ENCODE measurements at regions not wholly inside any gene's neighbourhood (a gene's known extent, or its start where the extent isn't known, plus 50 kb on each side); places are given as distances from the start of the nearest gene placed in this dataset.
"Not testable (repeated sequence)": the region's sequence is repeated elsewhere in the genome, so short reads cannot be mapped to it uniquely, and the experiment has no call there.

DNA sequence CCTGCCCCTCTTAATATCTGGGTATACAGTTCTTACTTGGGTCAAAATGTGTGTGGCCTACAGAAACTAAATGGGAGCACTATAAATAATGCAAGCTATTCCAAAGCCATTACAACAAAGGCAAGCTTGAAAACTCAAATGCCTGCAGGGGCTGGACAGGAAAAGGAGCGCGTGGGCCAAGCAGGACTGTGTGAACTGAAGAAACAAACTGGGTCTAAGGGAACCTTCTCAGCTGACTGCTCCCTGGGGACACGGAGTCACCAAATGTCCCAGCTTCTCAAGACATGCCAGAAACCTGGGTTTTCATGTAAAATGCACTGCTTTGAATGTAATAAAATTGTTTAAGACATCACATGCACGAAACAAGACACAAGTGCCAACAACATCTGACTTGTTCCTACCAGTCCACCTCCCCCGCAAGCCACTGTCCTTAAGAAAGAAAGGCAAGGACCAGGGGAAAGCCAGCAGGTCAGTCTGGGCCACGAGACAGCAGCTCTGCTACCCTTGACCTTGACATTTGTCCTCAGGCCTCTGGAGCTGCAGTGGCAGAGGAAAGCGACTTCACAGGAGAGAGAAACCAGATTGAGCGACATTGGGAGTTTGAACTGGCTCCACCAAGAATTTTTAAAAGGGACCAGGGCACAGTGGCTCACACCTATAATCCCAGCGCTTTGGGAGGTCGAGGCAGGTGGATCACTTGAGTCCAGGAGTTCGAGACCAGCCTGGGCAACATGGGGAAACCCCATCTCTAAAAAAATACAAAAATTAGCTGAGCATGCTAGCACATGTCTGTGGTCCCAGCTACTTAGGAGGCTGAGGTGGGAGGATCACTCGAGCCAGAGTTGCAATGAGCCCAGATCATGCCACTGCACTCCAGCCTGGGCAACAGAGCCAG is 89.7 kb upstream of the SH3BP4 start:
- ATAC-seq, result no peak

- ATAC-seq, result not testable (repeated sequence)
These were observed 92.4 kb upstream of the SH3BP4 start for GRCh38 chr2:234859330-234859872.

GRCh38 chr2:234858790-234859329 is 93.0 kb upstream of the SH3BP4 start:
- no peak for ATAC-seq

DNA sequence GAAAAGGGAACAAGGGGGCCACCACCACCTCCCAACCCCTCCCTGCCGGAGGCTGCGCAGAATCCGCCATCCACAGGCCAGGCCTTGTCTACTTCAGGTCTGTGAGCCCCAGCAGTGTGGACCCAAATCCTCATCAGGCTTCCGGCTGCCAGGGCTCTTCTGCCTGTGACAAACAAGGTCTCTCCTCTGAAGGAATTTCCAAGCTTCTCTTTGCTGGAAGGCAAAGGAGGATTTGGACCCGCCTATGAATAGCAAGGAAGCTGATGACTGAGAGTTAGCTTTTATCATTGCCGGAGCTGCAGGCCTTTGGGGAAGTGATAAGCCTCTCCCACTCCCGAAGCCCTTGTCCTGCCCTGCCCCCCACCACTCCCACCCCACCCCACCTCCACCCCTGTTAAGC is 93.7 kb upstream of the SH3BP4 start:
- no peak for ATAC-seq

GRCh38 chr2:234853729-234854128 is 98.1 kb upstream of the SH3BP4 start:
- ATAC-seq, result no peak

GRCh38 chr2:234852941-234853340 is 98.9 kb upstream of the SH3BP4 start:
- ATAC-seq, result no peak

- ATAC-seq, result no peak
These were observed 99.8 kb upstream of the SH3BP4 start for GRCh38 chr2:234852035-234852434.

- no peak for ATAC-seq
These were observed 100.4 kb upstream of the SH3BP4 start for GRCh38 chr2:234851451-234851850.

DNA sequence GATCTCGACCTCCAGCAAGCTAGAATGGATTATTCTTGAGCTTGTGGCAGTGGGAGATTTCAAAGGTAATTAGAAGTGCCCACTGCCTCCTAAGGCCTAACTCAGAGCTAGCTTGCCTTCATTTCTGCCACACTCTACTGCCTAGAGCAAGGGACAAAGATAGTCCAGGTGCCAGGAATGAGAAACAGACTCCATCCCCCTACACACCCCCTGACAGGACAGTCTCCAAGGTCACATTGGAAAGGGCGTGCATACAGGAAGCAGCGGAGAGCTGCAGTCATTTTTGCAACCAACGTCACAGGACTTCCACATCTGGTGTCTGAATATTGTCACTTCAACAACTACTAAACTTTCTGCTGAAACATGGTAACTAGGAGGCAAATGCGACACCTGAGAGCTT is 101.0 kb upstream of the SH3BP4 start:
- ATAC-seq, result no peak

- ATAC-seq, result no peak
These were observed 102.1 kb upstream of the SH3BP4 start for GRCh38 chr2:234849678-234850077.

- no peak for ATAC-seq
These were observed 103.2 kb upstream of the SH3BP4 start for GRCh38 chr2:234848578-234848977.

GRCh38 chr2:234847639-234848038 is 104.2 kb upstream of the SH3BP4 start:
- no peak for ATAC-seq

GRCh38 chr2:234847364-234847635 is 104.5 kb upstream of the SH3BP4 start:
- ATAC-seq, result no peak

DNA sequence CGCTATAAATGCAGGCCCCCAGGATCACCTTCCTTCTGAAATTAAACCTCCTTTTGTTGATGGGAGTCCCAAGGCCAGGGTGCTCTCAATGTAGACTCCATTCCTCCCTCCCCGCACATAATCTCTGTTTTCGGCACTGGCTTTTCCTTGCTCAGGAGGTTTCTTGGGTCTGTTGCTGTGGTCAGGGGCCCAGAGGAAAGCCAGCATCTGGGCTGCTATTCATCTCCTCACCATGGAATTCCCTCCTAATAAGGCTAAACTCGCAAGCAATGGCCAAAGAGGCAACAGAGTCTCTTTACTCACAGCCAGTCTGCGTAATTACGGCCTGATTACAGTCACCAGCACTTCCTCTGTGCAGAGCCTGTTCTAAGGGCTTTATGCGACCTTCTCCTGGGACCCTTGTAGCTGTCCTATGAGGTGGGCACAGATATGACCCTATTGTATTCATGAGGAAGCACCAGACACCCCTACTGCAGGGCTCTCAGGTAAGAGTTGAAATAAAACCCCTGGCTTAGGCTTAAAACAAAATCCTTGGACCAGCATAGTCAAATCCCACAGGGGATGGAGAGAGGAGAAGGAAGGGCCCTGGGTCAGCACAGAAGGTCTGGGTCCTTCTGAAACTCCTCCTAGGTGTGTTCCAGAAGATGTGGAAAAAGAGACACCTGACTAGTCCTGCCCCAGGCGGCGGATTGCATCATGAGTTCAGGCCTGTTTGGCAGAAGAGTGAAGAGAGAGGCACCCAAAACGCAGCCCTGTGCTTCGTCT is 105.0 kb upstream of the SH3BP4 start:
- no peak for ATAC-seq

- ATAC-seq, result no peak
These were observed 105.9 kb upstream of the SH3BP4 start for GRCh38 chr2:234845602-234846590.

DNA sequence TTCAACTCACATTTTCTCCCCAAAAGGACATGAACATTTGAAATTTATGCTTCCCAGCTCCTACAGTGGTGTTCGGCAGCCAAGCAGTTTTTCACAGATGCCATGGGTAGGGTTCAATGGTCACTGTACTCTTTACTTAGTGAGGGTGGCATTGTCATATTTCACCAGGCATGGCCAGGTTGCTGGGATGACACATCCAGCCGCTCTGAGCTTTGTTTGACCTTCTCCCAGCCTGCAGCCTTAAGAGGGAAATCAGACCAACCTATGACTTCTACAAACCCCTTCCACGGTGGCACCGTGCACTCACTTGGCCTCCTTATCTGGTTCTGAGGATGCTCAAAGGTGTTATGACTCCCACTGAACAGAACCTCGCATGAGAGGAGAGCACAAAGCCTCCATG is 108.4 kb upstream of the SH3BP4 start:
- ATAC-seq, result no peak

GRCh38 chr2:234842753-234843152 is 109.1 kb upstream of the SH3BP4 start:
- no peak for ATAC-seq

DNA sequence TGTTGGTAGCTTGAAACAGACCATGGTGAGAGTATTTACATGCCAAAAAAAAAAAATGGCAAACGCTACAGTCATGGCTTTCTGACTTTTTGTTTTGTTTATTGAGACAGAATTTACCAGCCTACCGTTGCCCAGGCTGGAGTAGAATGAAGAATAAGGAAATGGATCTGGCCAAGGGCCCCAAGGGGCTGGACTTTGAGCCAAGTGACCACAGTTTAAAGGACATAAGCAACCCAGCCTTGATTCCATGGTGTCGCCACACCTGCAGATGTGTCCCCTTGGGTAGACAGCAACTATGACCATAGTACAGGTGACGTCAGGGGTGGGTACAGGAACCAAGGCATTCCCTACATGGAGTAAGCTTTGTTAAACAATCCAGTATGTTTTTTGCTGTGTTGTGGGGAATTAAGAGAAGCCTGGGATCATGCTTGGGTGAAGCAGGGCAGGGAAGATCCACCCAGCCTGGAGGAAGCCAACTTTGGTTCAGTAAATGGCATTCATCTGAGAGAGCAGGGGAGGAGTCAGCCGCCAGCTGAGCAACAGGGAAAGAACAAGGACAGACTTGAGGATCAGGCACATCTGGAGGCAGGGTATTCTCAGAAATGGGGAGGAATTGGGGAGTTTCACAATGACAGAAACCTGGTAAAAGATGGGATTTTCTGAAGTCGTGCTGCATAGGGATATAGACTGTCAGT is 110.3 kb upstream of the SH3BP4 start:
- ATAC-seq, result no peak

DNA sequence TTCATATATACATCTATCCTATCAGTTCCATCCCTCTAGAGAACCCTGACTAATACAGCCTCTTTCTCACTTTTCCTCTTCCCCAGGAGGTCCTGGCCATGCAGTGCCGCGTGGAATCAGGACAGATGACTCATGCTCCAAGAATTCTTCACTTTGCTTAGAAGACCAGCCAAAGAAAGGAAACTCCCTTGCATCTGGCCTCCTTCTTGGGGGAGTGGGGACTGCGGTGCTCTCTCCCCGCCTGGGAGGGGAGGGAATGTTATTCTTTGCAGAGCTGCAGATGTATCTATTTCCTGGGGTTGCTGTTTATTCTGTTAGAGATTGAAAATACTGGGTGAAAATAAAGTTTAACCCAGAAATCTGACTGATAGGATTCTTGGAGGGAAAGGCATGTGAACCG is 111.5 kb upstream of the SH3BP4 start:
- peak; percentile 55 for ATAC-seq

DNA sequence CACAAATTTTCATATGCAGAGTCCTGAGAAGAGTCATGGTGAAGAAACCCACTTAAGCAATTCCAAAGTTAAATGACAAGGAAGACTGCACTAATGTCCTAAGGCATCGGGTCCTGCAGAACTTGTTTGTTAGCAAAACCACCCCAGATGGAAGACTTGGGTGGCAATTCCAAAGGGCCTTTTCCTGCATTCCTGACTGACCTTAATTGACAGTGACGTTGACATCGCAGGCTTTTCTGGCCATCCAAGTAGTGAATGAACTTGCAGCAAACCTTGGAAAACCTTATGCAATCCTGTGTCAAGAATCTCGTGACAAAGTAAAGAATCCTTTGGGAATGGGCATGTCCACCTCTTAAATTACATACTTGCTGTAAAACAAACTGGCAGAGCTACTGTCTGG is 112.5 kb upstream of the SH3BP4 start:
- ATAC-seq, result no peak

DNA sequence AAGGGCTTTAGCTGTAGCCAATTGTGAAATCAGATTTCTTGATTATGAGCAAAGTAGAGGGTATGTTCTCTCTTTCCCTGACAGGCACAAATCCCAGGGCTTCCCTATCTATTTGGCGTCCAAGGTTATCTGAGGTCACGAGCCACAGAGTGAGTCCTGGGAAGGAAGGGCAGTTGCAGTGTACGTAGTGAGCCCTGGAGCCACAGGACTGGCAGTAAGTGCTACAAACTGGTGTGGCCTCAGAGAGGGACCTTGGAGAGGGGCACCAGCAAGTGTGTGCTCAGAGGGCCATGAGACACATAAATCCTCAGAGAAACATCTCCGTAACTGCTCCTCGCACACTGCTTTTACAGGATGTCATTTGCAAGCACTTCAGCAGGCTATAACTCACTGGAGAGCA is 115.5 kb upstream of the SH3BP4 start:
- ATAC-seq, result no peak

GRCh38 chr2:234835738-234836137 is 116.1 kb upstream of the SH3BP4 start:
- no peak for ATAC-seq
